ENCODE measurements at regions not wholly inside any gene's neighbourhood (a gene's known extent, or its start where the extent isn't known, plus 50 kb on each side); places are given as distances from the start of the nearest gene placed in this dataset.

- TF ChIP-seq ZNF24 (IDR thresholded peaks at IDR 0.05), result no peak
These were observed 178.7 kb upstream of the TMEM45B start (continued) for GRCh38 chr11:129636926-129637325.

GRCh38 chr11:129637473-129637872, 178.2 kb upstream of the TMEM45B start:
- Histone ChIP-seq H3K27ac (ENCODE audit: control insufficient read depth, insufficient read depth) (no peak overlapping the region), H3K9me3 (replicated peaks; ENCODE audit: control insufficient read depth, insufficient read depth, low read length) (no peaks in the 10 kb centered on the region), H3K27me3 (replicated peaks in 1 of 2; ENCODE audit: control insufficient read depth in 2 of 2, insufficient read depth in 2 of 2, low read length in 1 of 2) (no peaks in the 10 kb centered on the region), H3K4me2 (ENCODE audit: control insufficient read depth, insufficient read depth) (no peak overlapping the region), H3K4me3 (no peak overlapping the region), H3K4me1 (ENCODE audit: control insufficient read depth, insufficient read depth, low read length) (no peaks in the 10 kb centered on the region), H3K9ac (ENCODE audit: control insufficient read depth, insufficient read depth, low read length) (no peak overlapping the region), H4K20me1 (ENCODE audit: control insufficient read depth, insufficient read depth) (no peaks in the 10 kb centered on the region), H3K79me2 (ENCODE audit: control insufficient read depth, insufficient read depth, low read length) (no peaks in the 10 kb centered on the region), H2AFZ (ENCODE audit: control insufficient read depth, low read depth, low read length) (no peak overlapping the region), H3K36me3 (ENCODE audit: control insufficient read depth in 2 of 2, insufficient read depth in 2 of 2, low read length in 1 of 2) (no peaks in the 10 kb centered on the region)
- POLR2A ChIA-PET, result no interaction called here
- FAIRE-seq, result no peak
- SMC1A ChIA-PET (ENCODE audit: uncharacterized antibody, unreplicated experiment), result interaction anchor here (0.7 to 1.0 kb wide), 2 partner anchors 9 to 40 kb away, joined by 3 read pairs; no protein-coding TSS in a partner anchor
- intact Hi-C loops (cut with micrococcal nuclease; ENCODE audit: unreplicated experiment), result no loop called here
- DNase-seq (ENCODE audit: low read depth, low spot score), result no peak
- no peak for ATAC-seq
- 2% methylated on average over 6 of the region's 6 CpGs for WGBS (ENCODE audit: insufficient coverage, insufficient replicate concordance, low lambda C conversion rate, missing lambda C conversion rate)
- RAD21 ChIA-PET (ENCODE audit: unreplicated experiment), result no interaction called here
- in situ Hi-C loops (cut with MboI), result no loop called here
- TF ChIP-seq SKIL (IDR thresholded peaks at IDR 0.05; ENCODE audit: low read depth, poor library complexity, severe bottlenecking) (no peak), ZNF207 (IDR thresholded peaks at IDR 0.05; ENCODE audit: borderline replicate concordance) (no peak), PBX3 (IDR thresholded peaks at IDR 0.05; ENCODE audit: insufficient replicate concordance, low read depth, low read length) (no peak), ZNF24 (IDR thresholded peaks at IDR 0.05) (no peak), POLR2A (IDR thresholded peaks at IDR 0.05; ENCODE audit: low read depth, low read length) (no peak), KDM1A (IDR thresholded peaks at IDR 0.05; ENCODE audit: borderline replicate concordance) (no peak), CHD1 (IDR thresholded peaks at IDR 0.05; ENCODE audit: low read depth, low read length) (no peak), RAD21 (IDR thresholded peaks at IDR 0.05; ENCODE audit: insufficient read depth, low read depth, low read length) (no peak), PAX8 (IDR thresholded peaks at IDR 0.05) (no peak), TBL1XR1 (IDR thresholded peaks at IDR 0.05; ENCODE audit: low read depth, low read length) (no peak), ZZZ3 (IDR thresholded peaks at IDR 0.05; ENCODE audit: control insufficient read depth, insufficient read length, low read depth) (no peak), POLR2AphosphoS5 (IDR thresholded peaks at IDR 0.05; ENCODE audit: low read length) (no peak)
- no TSS peak for BruUV-seq (replicated peaks)
- CTCF ChIA-PET, result no interaction called here
